HPDE6-E6E7 (cell line): ENCODE measurements at regions not wholly inside any gene's neighbourhood (a gene's known extent, or its start where the extent isn't known, plus 50 kb on each side); places are given as distances from the start of the nearest gene placed in this dataset.
"Not testable (repeated sequence)": the region's sequence is repeated elsewhere in the genome, so short reads cannot be mapped to it uniquely, and the experiment has no call there.

Experiments used
- DNase-seq: peaks from one replicate; pipeline ENCODE4 v3.0.0; 2011; ENCODE audit warnings: missing footprints; ENCODE audit errors: extremely low spot score

GRCh38 chr4:81375745-81376144 is 96.0 kb downstream of the RASGEF1B start:
- no peak for DNase-seq

- DNase-seq: no peak
Measured at GRCh38 chr4:81369886-81370285, 101.8 kb downstream of the RASGEF1B start.

- DNase-seq: no peak
Measured at GRCh38 chr4:81366779-81367178, 104.9 kb downstream of the RASGEF1B start.

GRCh38 chr4:81360737-81361136 is 111.0 kb downstream of the RASGEF1B start:
- DNase-seq: no peak

GRCh38 chr4:81359207-81359606 is 112.5 kb downstream of the RASGEF1B start:
- no peak for DNase-seq

GRCh38 chr4:81358154-81358553 is 113.6 kb downstream of the RASGEF1B start:
- no peak for DNase-seq

GRCh38 chr4:81356621-81357020 is 115.1 kb downstream of the RASGEF1B start:
- DNase-seq: no peak

GRCh38 chr4:81355136-81355535 is 116.6 kb downstream of the RASGEF1B start:
- no peak for DNase-seq

GRCh38 chr4:81353861-81354260 is 117.8 kb downstream of the RASGEF1B start:
- DNase-seq: no peak

- DNase-seq: no peak
Measured at GRCh38 chr4:81352446-81352835, 119.3 kb downstream of the RASGEF1B start.

GRCh38 chr4:81351654-81352445 is 119.9 kb downstream of the RASGEF1B start:
- DNase-seq: peak; percentile 27

GRCh38 chr4:81350040-81350439 is 121.7 kb downstream of the RASGEF1B start:
- DNase-seq: no peak

GRCh38 chr4:81348778-81349094 is 123.0 kb downstream of the RASGEF1B start:
- no peak for DNase-seq

GRCh38 chr4:81348086-81348777 is 123.5 kb downstream of the RASGEF1B start:
- no peak for DNase-seq

GRCh38 chr4:81346719-81347118 is 125.0 kb downstream of the RASGEF1B start:
- DNase-seq: no peak

- DNase-seq: no peak
Measured at GRCh38 chr4:81343536-81343935, 128.2 kb downstream of the RASGEF1B start.

- DNase-seq: no peak
Measured at GRCh38 chr4:81343046-81343445, 128.0 kb upstream of the PRKG2 start.

- DNase-seq: no peak
Measured at GRCh38 chr4:81337211-81337610, 122.2 kb upstream of the PRKG2 start.

GRCh38 chr4:81335122-81335912 is 120.3 kb upstream of the PRKG2 start:
- DNase-seq: no peak

- no peak for DNase-seq
Measured at GRCh38 chr4:81330018-81330417, 115.0 kb upstream of the PRKG2 start.

GRCh38 chr4:81326581-81326980 is 111.6 kb upstream of the PRKG2 start:
- no peak for DNase-seq

- not testable (repeated sequence) for DNase-seq
Measured at GRCh38 chr4:81324594-81324993, 109.6 kb upstream of the PRKG2 start.

- no peak for DNase-seq
Measured at GRCh38 chr4:81319657-81320056, 104.6 kb upstream of the PRKG2 start.
